SH-SY5Y (cell line): ENCODE measurements at regions not wholly inside any gene's neighbourhood (a gene's known extent, or its start where the extent isn't known, plus 50 kb on each side); places are given as distances from the start of the nearest gene placed in this dataset.

Experiments
- GATA2 ChIP-seq: IDR thresholded peaks from 2 replicates; pipeline ENCODE4 v1.6.1; 2011; ENCODE audit warnings: mild to moderate bottlenecking, low read depth, low read length
- GATA3 ChIP-seq: IDR thresholded peaks from 2 replicates; pipeline ENCODE4 v1.6.1; 2011; ENCODE audit warnings: low read depth, mild to moderate bottlenecking, low read length, moderate library complexity

GRCh38 chr2:204050681-204051080 lies 114.1 kb downstream of the ICOS start:
- no peak for TF ChIP-seq GATA2
- TF ChIP-seq GATA3, result no peak
